ENCODE measurements at regions not wholly inside any gene's neighbourhood (a gene's known extent, or its start where the extent isn't known, plus 50 kb on each side); places are given as distances from the start of the nearest gene placed in this dataset.

DNA sequence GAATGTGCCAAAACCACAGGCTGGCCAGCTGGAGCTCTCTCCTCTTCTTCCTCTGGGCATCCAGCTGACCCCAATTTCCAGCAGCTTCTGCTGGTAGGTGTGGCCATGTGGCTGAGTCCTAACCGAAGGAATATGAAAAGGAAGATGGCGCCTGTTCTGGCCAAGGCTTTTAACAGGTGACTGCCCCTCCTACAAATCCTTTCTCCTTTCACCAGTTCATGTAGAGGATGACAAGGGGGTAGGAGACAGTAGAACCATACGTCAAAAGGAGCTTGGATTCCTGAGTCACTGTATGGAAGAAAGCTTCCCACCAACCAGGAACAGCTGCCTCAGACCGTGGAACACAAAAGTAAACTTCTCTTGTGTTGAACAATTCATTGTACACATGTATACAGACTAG is 316.7 kb upstream of the IGF1R start:
- Histone ChIP-seq H3K4me3 (no peak overlapping the region), H3K27ac (no peak overlapping the region), H3K4me1 (no peaks in the 10 kb centered on the region), H3K36me3 (ENCODE audit: insufficient read depth in 1 of 2, low read depth in 1 of 2) (no peaks in the 10 kb centered on the region), H3K9me3 (no peaks in the 10 kb centered on the region), H3K27me3 (ENCODE audit: insufficient read depth in 3 of 3, low read length in 2 of 3) (no peaks in the 10 kb centered on the region)
- intact Hi-C loops (cut with DNase I), result no loop called here
- ATAC-seq (no peak), DNase-seq (no peak)
- 84 to 94% (median 91%) methylated on average over 4 of the region's 4 CpGs for WGBS, 3 donors
- TF ChIP-seq, protein P1, sequence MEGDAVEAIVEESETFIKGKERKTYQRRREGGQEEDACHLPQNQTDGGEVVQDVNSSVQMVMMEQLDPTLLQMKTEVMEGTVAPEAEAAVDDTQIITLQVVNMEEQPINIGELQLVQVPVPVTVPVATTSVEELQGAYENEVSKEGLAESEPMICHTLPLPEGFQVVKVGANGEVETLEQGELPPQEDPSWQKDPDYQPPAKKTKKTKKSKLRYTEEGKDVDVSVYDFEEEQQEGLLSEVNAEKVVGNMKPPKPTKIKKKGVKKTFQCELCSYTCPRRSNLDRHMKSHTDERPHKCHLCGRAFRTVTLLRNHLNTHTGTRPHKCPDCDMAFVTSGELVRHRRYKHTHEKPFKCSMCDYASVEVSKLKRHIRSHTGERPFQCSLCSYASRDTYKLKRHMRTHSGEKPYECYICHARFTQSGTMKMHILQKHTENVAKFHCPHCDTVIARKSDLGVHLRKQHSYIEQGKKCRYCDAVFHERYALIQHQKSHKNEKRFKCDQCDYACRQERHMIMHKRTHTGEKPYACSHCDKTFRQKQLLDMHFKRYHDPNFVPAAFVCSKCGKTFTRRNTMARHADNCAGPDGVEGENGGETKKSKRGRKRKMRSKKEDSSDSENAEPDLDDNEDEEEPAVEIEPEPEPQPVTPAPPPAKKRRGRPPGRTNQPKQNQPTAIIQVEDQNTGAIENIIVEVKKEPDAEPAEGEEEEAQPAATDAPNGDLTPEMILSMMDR (IDR thresholded peaks at IDR 0.05), result no peak

DNA sequence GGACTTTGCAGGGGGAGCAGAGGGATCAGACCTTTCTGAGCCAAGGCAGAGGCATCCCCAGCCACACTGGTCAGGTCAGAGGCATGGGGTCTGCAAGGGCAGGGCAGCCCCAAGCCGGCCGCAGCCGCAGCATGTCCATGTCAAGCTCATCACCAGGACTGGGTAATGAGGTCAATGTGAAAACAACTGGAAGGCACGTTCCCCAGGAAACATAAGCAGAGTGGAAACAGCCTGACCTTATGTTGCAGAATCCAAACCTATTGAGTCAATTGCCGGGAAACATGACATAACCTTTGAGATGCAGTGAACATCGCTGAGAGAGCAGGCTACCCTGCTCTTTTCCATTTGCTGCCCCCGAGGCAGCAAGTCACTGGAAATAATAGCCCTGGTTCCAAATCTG is 315.1 kb upstream of the IGF1R start:
- WGBS, 3 donors, result 70 to 77% (median 73%) methylated on average over 7 of the region's 7 CpGs
- no peak for DNase-seq
- H3K9me3 ChIP-seq, result no peaks in the 10 kb centered on the region

DNA sequence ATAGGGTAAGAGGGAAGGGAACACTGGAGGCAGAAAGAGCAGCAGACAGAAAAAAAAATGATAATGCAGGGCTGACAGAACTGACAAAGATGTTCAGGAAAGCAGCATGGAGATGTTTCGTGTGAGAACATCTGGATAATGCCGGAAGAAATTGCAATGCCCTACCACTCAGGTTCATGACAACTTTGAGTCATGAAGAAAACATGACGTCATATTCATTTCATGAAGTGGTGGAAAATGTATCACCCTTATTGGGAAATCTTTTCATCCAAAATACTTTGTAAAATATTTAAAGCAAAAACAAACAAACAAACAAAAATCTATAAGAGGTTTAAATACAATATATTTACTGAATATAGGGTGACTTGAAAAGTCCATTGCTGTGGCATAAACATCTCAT is 305.4 kb upstream of the IGF1R start:
- TF ChIP-seq, protein P1 (IDR thresholded peaks at IDR 0.05), result no peak
- no peaks in the 10 kb centered on the region for H3K9me3 ChIP-seq
- H3K4me1 ChIP-seq, result no peaks in the 10 kb centered on the region
- DNase-seq (no peak), ATAC-seq (no peak)
- H3K27ac ChIP-seq, result no peak overlapping the region
- H3K27me3 ChIP-seq (ENCODE audit: insufficient read depth in 3 of 3, low read length in 2 of 3), result no peaks in the 10 kb centered on the region
- intact Hi-C loops (cut with DNase I), result no loop called here
- WGBS, 3 donors, result 81 to 88% (median 83%) methylated on average over 3 of the region's 3 CpGs
- H3K36me3 ChIP-seq (ENCODE audit: insufficient read depth in 1 of 2, low read depth in 1 of 2), result no peaks in the 10 kb centered on the region
- H3K4me3 ChIP-seq, result no peak overlapping the region

More for the DNA sequence above, 315.1 kb upstream of the IGF1R start:
- no peak overlapping the region for H3K27ac ChIP-seq
- intact Hi-C loops (cut with DNase I), result no loop called here
- H3K27me3 ChIP-seq (ENCODE audit: insufficient read depth in 3 of 3, low read length in 2 of 3), result no peaks in the 10 kb centered on the region
- TF ChIP-seq, protein P1 (IDR thresholded peaks at IDR 0.05), result no peak
- no peak overlapping the region for H3K4me3 ChIP-seq
- H3K36me3 ChIP-seq (ENCODE audit: insufficient read depth in 1 of 2, low read depth in 1 of 2), result no peaks in the 10 kb centered on the region
- H3K4me1 ChIP-seq, result no peaks in the 10 kb centered on the region
- ATAC-seq, result no peak

DNA sequence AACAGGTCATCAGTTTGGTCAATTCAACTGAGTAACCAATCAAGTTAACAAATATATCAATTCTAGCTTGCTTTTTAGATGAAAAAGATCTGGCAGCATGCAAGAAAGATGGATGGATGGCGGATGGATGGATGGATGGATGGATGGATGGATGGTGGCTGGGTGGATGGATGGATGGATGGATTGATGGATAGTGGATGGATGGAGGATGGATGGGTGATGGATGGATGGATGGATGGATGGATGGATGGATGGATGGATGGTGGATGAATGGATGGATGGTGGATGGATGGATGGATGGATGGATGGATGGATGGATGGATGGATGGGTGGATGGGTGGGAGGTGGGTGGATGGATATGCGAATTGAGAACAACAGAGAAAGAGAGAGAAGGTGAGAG is 303.7 kb upstream of the IGF1R start:
- TF ChIP-seq, protein P1 (IDR thresholded peaks at IDR 0.05), result no peak
- Histone ChIP-seq H3K36me3 (ENCODE audit: insufficient read depth in 1 of 2, low read depth in 1 of 2) (no peaks in the 10 kb centered on the region), H3K27me3 (ENCODE audit: insufficient read depth in 3 of 3, low read length in 2 of 3) (no peaks in the 10 kb centered on the region), H3K27ac (no peak overlapping the region), H3K4me1 (no peaks in the 10 kb centered on the region), H3K4me3 (no peak overlapping the region), H3K9me3 (no peaks in the 10 kb centered on the region)
- intact Hi-C loops (cut with DNase I), result no loop called here
- no peak for ATAC-seq
- WGBS, 3 donors, result 86 to 100% (median 90%) methylated on average over 2 of the region's 2 CpGs
- no peak for DNase-seq

DNA sequence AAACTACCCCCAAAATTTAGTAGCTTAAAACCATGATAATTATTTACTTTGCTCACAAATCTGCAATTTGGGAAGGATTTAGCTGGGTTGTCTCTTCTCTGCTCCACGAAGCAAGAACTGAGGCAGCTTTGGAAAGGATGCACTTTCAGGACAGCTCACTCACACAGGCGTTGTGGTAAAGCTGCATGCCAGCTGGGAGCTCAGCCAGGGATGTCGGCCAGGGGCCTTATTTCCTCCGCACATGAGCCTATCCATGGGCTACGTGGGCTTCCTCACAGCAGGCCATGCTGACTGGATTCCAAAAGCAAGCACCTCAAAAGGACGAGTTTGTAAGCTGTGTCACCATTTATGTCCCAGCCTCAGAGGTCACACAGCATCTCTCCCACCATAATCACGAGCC is 301.3 kb upstream of the IGF1R start:
- Histone ChIP-seq H3K4me3 (no peak overlapping the region), H3K36me3 (ENCODE audit: insufficient read depth in 1 of 2, low read depth in 1 of 2) (no peaks in the 10 kb centered on the region), H3K4me1 (no peaks in the 10 kb centered on the region), H3K27ac (no peak overlapping the region), H3K27me3 (ENCODE audit: insufficient read depth in 3 of 3, low read length in 2 of 3) (no peaks in the 10 kb centered on the region), H3K9me3 (no peaks in the 10 kb centered on the region)
- DNase-seq (peak; percentile 50 to 61), ATAC-seq (no peak)
- 23 to 35% (median 32%) methylated on average over 7 of the region's 7 CpGs for WGBS, 3 donors
- TF ChIP-seq, protein P1 (IDR thresholded peaks at IDR 0.05), result no peak
- intact Hi-C loops (cut with DNase I), result no loop called here

Data from psoas muscle (tissue), 7 donors.